ENCODE measurements at regions not wholly inside any gene's neighbourhood (a gene's known extent, or its start where the extent isn't known, plus 50 kb on each side); places are given as distances from the start of the nearest gene placed in this dataset.

DNA sequence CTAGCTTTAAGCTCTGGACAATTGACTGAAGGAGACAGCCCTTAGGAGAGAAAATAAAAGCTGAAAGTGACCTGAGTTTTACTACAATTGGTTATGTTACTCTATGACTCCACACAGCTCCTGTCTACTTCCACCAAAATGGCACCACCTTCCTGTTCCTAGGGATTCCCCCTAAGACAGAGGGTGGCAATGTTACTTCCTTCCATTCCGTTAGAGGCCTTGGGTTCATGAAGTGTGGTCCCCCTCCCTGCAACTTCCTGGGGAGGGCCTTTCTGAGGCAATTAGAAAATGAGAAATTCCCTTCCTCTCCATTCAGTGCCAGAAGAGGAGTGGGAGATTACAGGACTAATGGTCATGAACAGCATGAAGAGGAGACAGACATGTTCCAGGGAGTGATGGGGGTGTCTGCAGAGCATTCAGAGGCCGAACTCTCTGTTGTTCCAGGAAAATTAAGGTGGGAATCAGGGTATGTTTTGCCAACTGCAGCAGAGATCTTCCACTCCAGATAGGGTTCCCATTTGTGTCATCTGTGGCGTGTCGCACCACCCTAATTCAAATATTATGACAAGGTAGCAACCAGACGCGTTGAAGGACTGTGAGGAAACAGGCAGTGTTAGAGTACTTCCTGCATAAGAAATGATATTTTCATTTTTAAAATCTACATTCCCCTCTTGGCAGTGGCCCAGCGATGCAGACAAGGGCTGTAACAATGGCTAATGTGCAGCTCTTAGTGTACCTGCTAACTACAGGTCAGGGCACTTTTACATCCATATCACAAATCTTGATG is 53.1 kb upstream of the TRIM67 start:
- in situ Hi-C loops (cut with HindIII; ENCODE audit: low sequenced_read_pairs), result no loop called here
- no peak for DNase-seq (ENCODE audit: low spot score)

DNA sequence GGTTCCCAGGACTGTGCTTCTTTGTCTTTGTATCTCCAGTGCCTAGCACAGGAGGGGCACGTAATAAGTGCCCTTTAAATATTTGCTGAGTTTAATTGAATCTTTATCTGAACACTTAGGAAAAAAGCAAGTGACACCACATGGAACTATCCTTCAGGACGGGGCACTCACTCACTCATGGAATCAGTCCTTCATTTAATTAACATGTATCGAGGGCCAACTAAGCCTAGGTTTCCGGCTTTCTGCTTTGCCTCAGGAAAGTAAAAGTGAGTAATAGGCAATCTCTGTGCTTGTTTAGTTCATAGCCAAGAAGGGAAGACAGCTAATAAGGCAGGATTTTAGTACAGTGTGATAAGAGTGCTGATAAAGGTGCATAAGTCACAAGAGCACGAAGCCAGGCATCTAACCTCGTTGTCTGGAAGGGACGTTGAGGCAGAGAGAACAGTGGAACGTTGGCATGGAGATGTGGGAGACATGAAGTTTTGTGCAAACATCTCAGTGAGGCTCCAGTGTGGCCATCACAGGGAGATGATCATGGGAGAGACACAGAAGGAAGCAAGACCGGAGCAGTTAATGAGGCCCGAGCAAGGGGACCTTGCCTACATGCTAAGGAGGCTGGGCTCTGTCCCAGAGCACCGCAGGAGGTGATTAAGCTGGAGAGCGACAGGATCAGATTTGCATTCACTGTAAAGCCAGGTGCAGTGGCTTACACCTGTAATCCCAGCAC is 54.1 kb upstream of the TRIM67 start:
- in situ Hi-C loops (cut with HindIII; ENCODE audit: low sequenced_read_pairs), result no loop called here

DNA sequence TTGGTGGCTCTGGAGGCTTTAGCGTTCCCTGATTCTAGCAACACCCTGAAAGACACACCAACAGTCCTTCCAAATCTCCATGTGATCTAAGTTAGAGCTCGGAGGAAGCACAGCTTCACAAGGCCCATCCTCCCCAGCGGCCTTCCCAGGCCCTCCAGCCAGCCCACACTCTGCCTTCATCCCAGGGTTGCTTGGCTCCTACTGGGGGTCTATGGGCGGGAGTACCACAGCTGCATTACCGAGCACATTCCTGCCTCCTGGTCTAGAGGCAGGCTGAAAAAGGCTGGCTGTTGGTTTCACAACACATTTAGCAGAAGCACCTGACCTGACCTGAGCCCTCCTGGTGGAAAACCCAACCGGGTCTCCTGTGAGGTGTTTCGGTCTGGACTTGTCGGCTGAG is 54.7 kb upstream of the TRIM67 start:
- in situ Hi-C loops (cut with HindIII; ENCODE audit: low sequenced_read_pairs), result no loop called here
- DNase-seq (ENCODE audit: low spot score), result peak; percentile 8

More for the DNA sequence above, 54.1 kb upstream of the TRIM67 start:
- peak; percentile 21 for DNase-seq (ENCODE audit: low spot score)

DNA sequence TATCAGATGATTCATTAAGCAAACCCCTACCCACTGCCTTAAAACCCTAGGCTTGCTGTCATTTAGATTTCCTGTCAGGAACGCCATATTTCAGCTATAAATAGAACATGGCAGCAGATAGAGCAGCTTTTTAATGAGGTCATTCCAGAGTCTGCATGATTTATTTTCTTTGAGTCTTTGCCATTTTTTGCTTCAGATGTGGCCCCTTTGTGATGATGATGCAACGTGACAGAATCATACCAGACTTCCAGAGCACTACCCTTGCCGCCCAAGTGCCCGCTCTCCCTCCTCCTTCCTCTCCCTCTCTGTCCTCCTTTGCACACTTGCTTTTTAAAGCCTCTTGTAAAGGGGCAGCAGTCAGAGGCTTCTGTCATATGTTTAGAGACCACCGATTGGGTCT is 55.5 kb upstream of the TRIM67 start:
- in situ Hi-C loops (cut with HindIII; ENCODE audit: low sequenced_read_pairs), result no loop called here
- DNase-seq (ENCODE audit: low spot score), result peak; percentile 80

DNA sequence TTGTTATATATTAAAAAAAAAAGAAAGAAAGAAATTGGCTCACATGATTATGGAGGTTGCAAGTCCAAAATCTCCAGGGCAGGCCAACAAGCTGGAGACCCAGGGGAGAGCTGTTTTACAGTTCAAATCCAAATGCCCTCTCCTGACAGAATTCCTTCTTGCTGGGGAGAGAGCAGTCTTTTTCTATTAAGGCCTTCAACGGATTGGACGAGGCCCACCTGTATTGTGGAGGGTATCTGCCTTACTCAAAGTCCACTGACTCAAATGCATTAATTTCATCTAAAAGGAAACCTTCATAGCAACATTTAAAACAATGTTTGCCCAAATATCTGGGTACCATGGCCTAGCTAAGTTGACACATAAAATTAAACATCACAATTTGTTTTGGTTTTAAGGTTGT is 56.9 kb upstream of the TRIM67 start:
- in situ Hi-C loops (cut with HindIII; ENCODE audit: low sequenced_read_pairs), result no loop called here
- DNase-seq (ENCODE audit: low spot score), result no peak

DNA sequence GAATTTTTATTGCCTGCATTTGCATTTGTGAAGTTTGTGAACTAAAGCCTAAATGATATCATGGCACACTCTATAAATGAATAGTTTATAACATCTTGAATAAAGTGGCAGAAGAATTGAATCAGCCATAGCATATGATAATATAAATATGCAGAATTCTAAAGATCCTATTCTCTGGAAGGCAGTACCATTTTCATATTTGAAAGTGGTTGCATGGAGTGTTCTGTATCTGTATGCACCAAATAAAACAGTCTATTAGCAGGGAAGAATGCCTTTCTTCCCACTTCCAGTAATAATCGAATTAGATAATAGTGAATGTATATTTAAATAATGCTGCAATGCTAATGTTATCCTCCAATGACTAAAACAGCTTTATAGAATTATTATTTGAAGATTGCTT is 57.9 kb upstream of the TRIM67 start:
- in situ Hi-C loops (cut with HindIII; ENCODE audit: low sequenced_read_pairs), result no loop called here
- no peak for DNase-seq (ENCODE audit: low spot score)

DNA sequence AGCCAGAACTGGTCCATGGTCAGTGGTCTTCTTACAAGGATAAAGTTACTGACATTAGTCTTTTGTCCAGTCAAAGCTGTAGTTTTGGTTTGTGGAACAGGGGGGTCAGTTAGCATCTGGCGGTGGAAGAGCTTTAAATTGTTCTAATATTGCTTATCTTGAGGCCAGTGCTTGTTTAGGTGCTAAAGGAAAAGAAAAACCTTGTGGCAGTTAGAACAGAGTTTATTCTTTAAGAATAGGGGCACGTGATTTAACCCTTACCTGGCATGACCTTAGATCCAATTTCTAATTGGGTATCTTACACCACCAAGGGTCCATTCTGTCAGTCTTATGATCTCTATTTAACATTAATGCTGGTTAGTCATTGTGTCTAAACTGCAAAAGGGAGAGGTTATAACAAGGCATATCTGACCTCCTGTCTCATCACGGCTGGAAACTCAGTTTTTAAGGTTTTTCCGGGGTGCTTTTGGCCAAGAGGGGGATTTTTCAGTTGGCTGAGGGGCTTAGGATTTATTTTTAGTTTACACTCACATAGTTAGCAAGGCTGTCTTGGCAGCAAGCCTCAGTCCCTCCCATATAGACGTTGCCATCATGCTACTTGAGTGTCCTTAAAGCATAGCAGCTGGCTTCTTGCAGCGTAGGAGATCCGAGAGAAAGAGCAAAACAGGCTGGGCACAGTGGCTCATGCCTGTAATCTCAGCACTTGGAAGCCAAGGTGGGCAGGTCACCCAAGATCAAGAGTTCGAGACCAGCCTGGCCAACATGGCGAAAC is 60.1 kb upstream of the FAM89A start:
- in situ Hi-C loops (cut with HindIII; ENCODE audit: low sequenced_read_pairs), result no loop called here
- no peak for DNase-seq (ENCODE audit: low spot score)

DNA sequence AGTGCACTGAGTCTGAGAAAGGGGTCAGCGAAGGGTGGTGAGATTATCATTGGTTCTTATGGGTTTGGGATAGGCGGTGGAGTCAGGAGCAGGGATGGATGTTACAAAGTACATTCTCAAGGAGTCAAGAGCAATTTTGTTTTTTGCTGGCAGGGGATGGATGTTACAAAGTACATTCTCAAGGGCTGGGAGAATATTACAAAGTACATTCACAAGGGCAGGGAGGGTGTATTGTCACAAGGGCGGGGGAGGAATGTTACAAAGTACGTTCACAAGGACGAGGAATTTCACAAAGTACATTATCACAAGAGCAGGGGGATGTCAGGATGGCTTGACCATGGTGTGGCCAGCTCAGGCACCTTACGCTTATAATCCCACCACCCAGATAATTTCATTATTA is 59.3 kb upstream of the FAM89A start:
- DNase-seq (ENCODE audit: low spot score), result no peak
- in situ Hi-C loops (cut with HindIII; ENCODE audit: low sequenced_read_pairs), result no loop called here

DNA sequence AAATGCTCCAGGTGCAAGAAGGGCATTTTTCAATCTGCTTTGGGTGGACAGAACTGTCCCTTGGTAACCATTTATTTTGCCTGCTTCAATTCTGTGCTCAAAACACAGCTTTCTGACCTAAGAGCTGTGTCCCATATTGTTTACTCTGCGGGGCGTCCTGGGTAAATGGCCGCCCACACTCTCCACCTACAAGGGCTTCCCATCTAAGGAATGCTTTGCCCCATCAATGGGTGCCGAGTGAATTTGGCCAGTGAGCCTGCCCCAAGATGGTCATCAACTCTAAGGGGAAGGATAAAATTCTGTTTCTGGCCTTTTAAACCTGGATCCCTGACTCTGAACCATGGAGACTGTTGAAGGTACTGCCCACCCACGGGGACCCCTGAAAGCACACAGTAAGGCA is 55.5 kb upstream of the FAM89A start:
- in situ Hi-C loops (cut with HindIII; ENCODE audit: low sequenced_read_pairs), result no loop called here
- no peak for DNase-seq (ENCODE audit: low spot score)

DNA sequence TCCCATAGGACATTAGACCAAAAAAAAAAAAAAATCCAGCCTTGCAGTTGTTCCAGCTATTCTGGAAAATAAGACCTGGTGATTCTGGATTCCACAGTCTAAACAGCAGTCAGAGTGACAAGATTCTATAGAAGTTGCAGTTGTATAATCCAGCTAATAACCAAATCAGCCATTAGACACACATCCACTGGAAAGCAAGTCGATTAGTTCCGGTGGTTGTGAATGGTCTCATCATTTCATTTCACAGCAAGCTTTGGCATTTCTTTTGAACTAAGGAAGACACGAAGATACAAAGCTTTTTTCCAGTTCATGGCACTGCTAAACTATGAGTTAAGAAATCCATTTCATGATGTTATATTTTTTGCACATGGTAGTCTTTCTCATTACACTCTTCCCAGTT is 54.4 kb upstream of the FAM89A start:
- in situ Hi-C loops (cut with HindIII; ENCODE audit: low sequenced_read_pairs), result no loop called here

DNA sequence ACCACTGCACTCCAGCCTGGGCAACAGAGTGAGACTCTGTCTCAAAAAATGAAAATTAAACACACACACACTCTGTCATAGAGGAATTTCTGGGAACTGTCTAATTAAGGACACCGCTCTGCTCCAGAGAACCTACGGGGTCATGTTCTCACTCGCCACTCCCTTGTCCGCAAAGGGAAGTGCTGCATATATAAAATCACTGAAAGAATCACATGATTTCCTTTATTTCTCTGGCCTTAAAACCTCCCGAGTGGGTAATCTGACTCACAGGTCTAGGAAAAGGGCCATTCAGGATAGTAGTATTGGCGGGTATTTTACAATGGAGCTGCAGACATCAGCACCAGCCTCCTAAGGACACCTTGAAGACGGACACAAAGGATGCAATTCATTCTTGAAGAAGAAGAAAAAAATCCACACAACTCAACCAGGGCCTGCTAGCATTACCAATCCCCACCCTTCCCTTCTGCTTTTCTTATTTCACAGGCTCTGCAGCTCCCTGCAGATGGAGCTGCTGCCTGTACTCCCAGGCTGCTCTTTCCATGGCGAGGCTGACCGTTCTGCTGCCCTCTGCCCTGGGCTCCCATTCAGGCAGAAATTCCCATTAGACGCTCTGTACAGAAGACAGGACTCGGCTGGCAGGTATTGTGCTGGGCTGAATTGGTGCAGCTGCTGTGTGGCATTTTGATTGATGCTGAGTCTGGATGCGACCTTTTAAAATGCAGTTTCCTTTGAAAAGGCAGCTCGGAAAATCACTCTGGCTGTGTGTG is 53.3 kb upstream of the FAM89A start:
- in situ Hi-C loops (cut with HindIII; ENCODE audit: low sequenced_read_pairs), result no loop called here
- DNase-seq (ENCODE audit: low spot score), result peak; percentile 54

More for the DNA sequence above, 54.4 kb upstream of the FAM89A start:
- DNase-seq (ENCODE audit: low spot score), result no peak

DNA sequence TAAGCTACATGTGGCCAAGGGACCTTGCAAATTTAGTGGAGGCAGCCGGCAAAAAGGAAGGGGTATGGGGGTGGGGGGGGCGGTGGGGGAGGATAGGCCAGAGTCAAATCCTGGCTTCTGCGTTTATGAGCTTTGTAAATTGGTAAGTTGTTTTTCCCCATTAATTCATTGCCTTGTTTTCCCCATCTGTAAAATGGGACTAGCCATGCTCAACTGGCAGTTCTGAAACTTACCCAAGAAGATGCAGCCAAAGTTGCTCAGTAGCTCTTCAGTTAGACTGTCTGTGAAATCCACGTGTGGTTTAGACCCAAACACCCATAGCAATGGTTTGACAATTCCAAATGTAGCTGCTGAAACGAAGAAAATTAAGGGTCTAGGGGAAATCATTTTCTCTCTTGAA is 52.3 kb upstream of the FAM89A start:
- DNase-seq (ENCODE audit: low spot score), result no peak
- in situ Hi-C loops (cut with HindIII; ENCODE audit: low sequenced_read_pairs), result no loop called here

DNA sequence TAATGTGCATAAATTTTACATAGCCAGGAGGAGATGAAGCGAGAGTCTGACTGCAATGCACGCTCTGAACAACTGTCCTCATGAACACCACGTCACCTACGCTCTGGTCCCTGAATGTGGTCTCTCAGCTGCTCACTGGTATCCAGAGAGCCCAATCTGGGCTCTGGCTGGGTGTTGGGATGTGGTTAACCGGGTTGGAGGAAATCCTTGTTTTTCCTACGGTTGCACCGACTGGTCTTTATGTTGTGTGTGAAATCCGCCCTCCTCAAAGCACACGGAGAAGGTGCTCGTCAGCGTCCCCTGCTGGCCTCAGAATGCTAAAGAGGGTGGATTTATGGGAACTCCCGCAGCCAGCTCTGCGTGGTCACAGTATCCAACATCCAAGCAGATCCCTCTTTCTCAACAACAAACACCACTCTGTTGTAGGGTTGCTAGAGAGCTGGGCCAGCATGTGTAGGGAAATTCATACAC is 51.8 kb upstream of the FAM89A start:
- in situ Hi-C loops (cut with HindIII; ENCODE audit: low sequenced_read_pairs), result no loop called here
- DNase-seq (ENCODE audit: low spot score), result peak; percentile 16

DNA sequence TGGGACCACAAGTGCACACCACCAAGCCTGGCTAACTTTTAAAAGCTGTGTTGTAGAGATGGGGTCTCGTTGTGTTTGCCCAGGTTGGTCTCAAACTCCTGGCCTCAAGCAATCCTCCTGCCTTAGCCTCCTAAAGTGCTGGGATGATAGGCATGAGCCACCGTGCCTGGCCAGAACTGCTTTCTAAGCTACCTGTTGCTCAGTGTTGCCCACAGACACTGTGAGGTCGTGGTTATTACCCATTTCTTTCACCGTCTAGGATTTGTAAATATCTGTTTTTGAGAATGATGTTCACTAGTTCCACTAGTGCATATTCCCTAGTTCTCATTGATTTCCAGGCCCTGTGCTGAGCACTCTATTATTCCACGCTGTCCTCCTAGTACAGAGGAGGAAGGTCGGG is 51.4 kb upstream of the FAM89A start:
- in situ Hi-C loops (cut with HindIII; ENCODE audit: low sequenced_read_pairs), result no loop called here
- DNase-seq (ENCODE audit: low spot score), result no peak
